PC-3 (cell line): ENCODE measurements at regions not wholly inside any gene's neighbourhood (a gene's known extent, or its start where the extent isn't known, plus 50 kb on each side); places are given as distances from the start of the nearest gene placed in this dataset.

ENCODE experiments used
- ATAC-seq: fragments of 200-7000 bp; cut with Tn5 transposase; 2 replicates; pipeline ENCODE4 v1.9.1; 2020; ENCODE audit warnings: mild to moderate bottlenecking, moderate library complexity
- BruUV-seq: library from RNA; stranded (reverse); fragments of 400-500 nt; replicated peaks from 2 replicates; lab custom pipeline; 2021; lab: Mats Ljungman, UMichigan
- CTCF ChIA-PET: fragments of 300-600 bp; sonication (Branson Sonifier 250); formaldehyde crosslinking; loops from one replicate; lab custom pipeline; 2022; ENCODE audit warnings: antibody characterized with exemption; lab: Charles Lee
- POLR2A ChIA-PET: fragments of 300-600 bp; sonication (Branson Sonifier 250); formaldehyde crosslinking; loops from one replicate; lab custom pipeline; 2022; ENCODE audit warnings: antibody characterized with exemption; ENCODE audit not compliant: unreplicated experiment; lab: Charles Lee
- DNase-seq: peaks from one replicate; pipeline ENCODE4 v3.0.0-alpha.2; 2015
- H2AFZ ChIP-seq: fragments of 300-600 bp; sonication (generic); 2 replicates; pipeline ENCODE4 v1.6.0; 2016; ENCODE audit warnings: antibody characterized with exemption, low read length
- H3F3A ChIP-seq: fragments of 300-600 bp; sonication (generic); one replicate; pipeline ENCODE4 v1.6.0; 2017; ENCODE audit warnings: antibody characterized with exemption, low read length, control low read depth, mild to moderate bottlenecking; ENCODE audit not compliant: unreplicated experiment
- H3K27ac ChIP-seq: fragments of 300-600 bp; sonication (generic); 2 replicates; pipeline ENCODE4 v1.5.1; 2016; ENCODE audit warnings: mild to moderate bottlenecking, low read length
- H3K27me3 ChIP-seq: fragments of 300-600 bp; sonication (generic); 2 replicates; pipeline ENCODE4 v1.6.1; 2016; ENCODE audit warnings: low read length, mixed read lengths
- H3K36me3 ChIP-seq: fragments of 300-600 bp; sonication (generic); 2 replicates; pipeline ENCODE4 v1.6.1; 2016; ENCODE audit warnings: low read depth, mixed run types, low read length, mixed read lengths
- H3K4me1 ChIP-seq: fragments of 300-600 bp; sonication (generic); 2 replicates; pipeline ENCODE4 v1.5.1; 2016; ENCODE audit warnings: low read length; ENCODE audit not compliant: insufficient read depth
- H3K4me2 ChIP-seq: fragments of 300-600 bp; sonication (generic); 2 replicates; pipeline ENCODE4 v1.6.0; 2016; ENCODE audit warnings: low read length
- H3K4me3 ChIP-seq: fragments of 300-600 bp; sonication (generic); 2 replicates; pipeline ENCODE4 v1.5.1; 2016; ENCODE audit warnings: mild to moderate bottlenecking, low read length, mixed read lengths
- H3K79me2 ChIP-seq: fragments of 300-600 bp; sonication (generic); 2 replicates; pipeline ENCODE4 v1.6.1; 2017; ENCODE audit warnings: low read length, mixed read lengths
- H3K9ac ChIP-seq: fragments of 300-600 bp; sonication (generic); 2 replicates; pipeline ENCODE4 v1.6.0; 2016; ENCODE audit warnings: mild to moderate bottlenecking, low read length
- H3K9me2 ChIP-seq: fragments of 300-600 bp; sonication (generic); replicated peaks from 2 replicates; pipeline ENCODE4 v1.6.1; 2016; ENCODE audit warnings: mixed run types, low read length, mixed read lengths
- H3K9me3 ChIP-seq: fragments of 300-600 bp; sonication (generic); 2 replicates; pipeline ENCODE4 v1.6.1; 2016; ENCODE audit warnings: low read length, mixed read lengths
- H4K20me1 ChIP-seq: fragments of 300-600 bp; sonication (generic); 2 replicates; pipeline ENCODE4 v1.6.1; 2016; ENCODE audit warnings: low read length, mixed read lengths
- EZH2 ChIP-seq: fragments of 300-600 bp; sonication (generic); IDR thresholded peaks from one replicate; pipeline ENCODE4 v1.6.1; 2017; ENCODE audit warnings: antibody characterized with exemption, mild to moderate bottlenecking, low read length; ENCODE audit not compliant: unreplicated experiment
- EZH2phosphoT487 ChIP-seq: fragments of 300-600 bp; sonication (generic); IDR thresholded peaks from 2 replicates; pipeline ENCODE4 v1.6.1; 2018; ENCODE audit warnings: mild to moderate bottlenecking, antibody characterized with exemption, low read length, borderline replicate concordance
- intact Hi-C: fragments of 100-400 bp; cut with micrococcal nuclease; formaldehyde crosslinking; loops from 2 replicates; pipeline ENCODE4 v1.9.0; 2023
- TF ChIP-seq, protein P1 (sequence below): fragments of 300-600 bp; sonication (generic); conservative IDR thresholded peaks from 2 replicates; pipeline ENCODE4 v1.5.1; 2017; ENCODE audit warnings: antibody characterized with exemption, low read depth, mild to moderate bottlenecking, low read length

DNA sequence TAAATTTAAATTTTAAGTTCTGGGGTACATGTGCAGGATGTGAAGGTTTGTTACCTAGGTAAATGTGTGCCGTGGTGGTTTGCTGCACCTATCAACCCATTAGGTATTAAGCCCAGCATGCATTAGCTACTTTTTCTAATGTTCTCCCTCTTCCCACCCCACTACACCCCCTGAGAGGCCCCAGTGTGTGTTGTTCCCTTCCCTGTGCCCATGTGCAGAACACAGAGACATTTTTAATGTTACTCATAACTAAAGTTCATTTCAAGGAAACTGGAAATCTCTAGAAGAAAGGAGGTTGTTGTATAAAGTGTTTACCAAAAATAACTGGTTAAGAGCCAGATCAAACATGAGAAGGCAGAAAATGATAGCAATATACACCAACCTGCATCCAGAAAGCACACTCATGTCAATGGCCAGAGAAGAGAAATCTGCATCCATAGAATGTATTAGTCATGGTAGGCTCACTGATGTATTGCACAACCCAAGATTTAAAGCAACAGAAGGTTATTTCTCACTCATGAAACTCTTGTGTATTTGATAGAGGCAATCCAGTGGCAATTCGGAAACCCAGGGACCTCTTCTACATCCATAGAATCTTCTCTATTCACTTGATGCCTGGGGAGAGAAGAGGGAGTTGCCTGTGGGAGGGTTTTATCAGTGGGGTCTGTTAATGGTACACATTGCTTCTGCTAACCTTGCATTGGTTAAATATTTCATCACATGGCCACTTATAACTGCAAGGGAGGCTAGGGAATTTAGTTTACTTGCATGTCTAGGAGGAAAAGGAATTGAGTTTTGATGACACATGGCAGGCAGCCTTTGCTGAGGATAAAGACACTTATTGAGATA lies 321.9 kb upstream of the RASGRP1 start:
- ChIA-PET POLR2A (no interaction called here), CTCF (no interaction called here)
- no TSS peak for BruUV-seq
- DNase-seq: peak; percentile 85
- H3K27ac ChIP-seq: peak overlapping the region; percentile 7; the same call in 1 of the 2 replicates
- H3K4me1 ChIP-seq: peaks cover 16% of the 10 kb centered on the region
- H3K9me3 ChIP-seq: no peaks in the 10 kb centered on the region
- no peaks in the 10 kb centered on the region for H4K20me1 ChIP-seq
- peak overlapping the region; percentile 46 for H3K4me2 ChIP-seq
- H3F3A ChIP-seq: no peaks in the 10 kb centered on the region
- no peaks in the 10 kb centered on the region for H3K79me2 ChIP-seq
- no peaks in the 10 kb centered on the region for H3K36me3 ChIP-seq
- peak overlapping the region; percentile 45 for H2AFZ ChIP-seq
- H3K9me2 ChIP-seq: no peaks in the 10 kb centered on the region
- H3K4me3 ChIP-seq: no peak overlapping the region
- H3K9ac ChIP-seq: no peak overlapping the region
- intact Hi-C loops: no loop called here
- TF ChIP-seq, protein P1, sequence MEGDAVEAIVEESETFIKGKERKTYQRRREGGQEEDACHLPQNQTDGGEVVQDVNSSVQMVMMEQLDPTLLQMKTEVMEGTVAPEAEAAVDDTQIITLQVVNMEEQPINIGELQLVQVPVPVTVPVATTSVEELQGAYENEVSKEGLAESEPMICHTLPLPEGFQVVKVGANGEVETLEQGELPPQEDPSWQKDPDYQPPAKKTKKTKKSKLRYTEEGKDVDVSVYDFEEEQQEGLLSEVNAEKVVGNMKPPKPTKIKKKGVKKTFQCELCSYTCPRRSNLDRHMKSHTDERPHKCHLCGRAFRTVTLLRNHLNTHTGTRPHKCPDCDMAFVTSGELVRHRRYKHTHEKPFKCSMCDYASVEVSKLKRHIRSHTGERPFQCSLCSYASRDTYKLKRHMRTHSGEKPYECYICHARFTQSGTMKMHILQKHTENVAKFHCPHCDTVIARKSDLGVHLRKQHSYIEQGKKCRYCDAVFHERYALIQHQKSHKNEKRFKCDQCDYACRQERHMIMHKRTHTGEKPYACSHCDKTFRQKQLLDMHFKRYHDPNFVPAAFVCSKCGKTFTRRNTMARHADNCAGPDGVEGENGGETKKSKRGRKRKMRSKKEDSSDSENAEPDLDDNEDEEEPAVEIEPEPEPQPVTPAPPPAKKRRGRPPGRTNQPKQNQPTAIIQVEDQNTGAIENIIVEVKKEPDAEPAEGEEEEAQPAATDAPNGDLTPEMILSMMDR: no peak
- TF ChIP-seq EZH2: no peak
- no peak for TF ChIP-seq EZH2phosphoT487
- peak; percentile 67 for ATAC-seq
- H3K27me3 ChIP-seq: no peaks in the 10 kb centered on the region

DNA sequence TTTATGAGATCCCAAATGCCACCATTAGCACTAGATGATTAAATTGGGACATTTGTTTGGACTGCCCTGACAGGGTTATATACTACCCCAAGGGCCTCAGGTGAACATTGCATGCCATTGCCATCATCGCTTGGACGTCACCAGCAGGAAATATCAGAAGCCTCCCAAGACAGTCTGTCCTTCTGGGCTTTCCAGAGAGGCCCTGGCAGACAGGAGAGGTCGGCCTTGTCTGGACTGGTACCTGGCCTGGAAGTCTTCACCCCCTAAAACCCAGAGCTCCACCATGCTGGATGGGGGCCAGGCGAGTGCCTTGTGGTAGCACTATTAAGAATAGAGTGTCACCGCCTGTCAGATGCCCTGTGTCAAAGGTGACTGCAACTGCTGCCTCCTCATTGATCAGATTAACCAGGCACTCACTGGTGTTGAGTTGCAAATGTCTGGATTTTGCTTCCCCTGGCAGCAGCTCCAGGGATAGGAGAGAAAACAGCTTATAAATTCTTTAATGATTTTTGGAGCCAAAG lies 324.1 kb upstream of the RASGRP1 start:
- ATAC-seq (no peak), DNase-seq (no peak)
- no peak for TF ChIP-seq EZH2
- Histone ChIP-seq H3K9me3 (no peaks in the 10 kb centered on the region), H3K4me1 (peaks cover 18% of the 10 kb centered on the region), H3K4me2 (no peak overlapping the region), H2AFZ (no peak overlapping the region), H3K9ac (no peak overlapping the region), H3K9me2 (no peaks in the 10 kb centered on the region), H3K36me3 (no peaks in the 10 kb centered on the region), H4K20me1 (no peaks in the 10 kb centered on the region), H3K4me3 (no peak overlapping the region), H3K27me3 (no peaks in the 10 kb centered on the region), H3F3A (no peaks in the 10 kb centered on the region), H3K27ac (no peak overlapping the region), H3K79me2 (no peaks in the 10 kb centered on the region)
- no TSS peak for BruUV-seq
- intact Hi-C loops: no loop called here
- POLR2A ChIA-PET: no interaction called here
- CTCF ChIA-PET: interaction anchor here (0.6 kb wide), 1 partner anchor 76 kb away, joined by 5 read pairs; no protein-coding TSS in a partner anchor

DNA sequence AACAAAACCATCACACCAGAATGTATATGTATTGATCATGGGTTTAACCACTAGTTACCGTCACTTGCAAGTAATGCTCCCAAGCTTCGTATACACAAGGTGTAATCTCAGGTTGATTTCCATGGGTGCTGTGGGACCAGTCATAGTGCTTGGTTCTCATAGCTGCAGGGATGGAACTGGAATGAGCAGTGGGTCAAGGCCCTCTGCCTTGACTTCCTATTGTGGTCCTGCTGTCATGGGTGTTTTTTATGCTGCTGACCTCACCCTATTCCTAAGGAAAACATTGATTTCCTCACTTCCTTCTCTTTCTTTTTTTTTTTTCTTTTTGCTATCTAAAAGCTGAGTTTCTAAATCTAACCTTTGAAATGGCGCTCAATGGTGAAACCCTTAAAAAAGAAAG lies 325.6 kb upstream of the RASGRP1 start:
- no peaks in the 10 kb centered on the region for H3K27me3 ChIP-seq
- BruUV-seq: no TSS peak
- H3K9me3 ChIP-seq: no peaks in the 10 kb centered on the region
- no peaks in the 10 kb centered on the region for H4K20me1 ChIP-seq
- H3K9me2 ChIP-seq: no peaks in the 10 kb centered on the region
- H3K4me3 ChIP-seq: no peak overlapping the region
- H3K4me2 ChIP-seq: no peak overlapping the region
- no peak overlapping the region for H2AFZ ChIP-seq
- no peaks in the 10 kb centered on the region for H3K79me2 ChIP-seq
- peaks cover 3% of the 10 kb centered on the region for H3F3A ChIP-seq
- peaks cover 33% of the 10 kb centered on the region for H3K4me1 ChIP-seq
- H3K9ac ChIP-seq: no peak overlapping the region
- intact Hi-C loops: no loop called here
- TF ChIP-seq EZH2phosphoT487 (no peak), EZH2 (no peak)
- TF ChIP-seq, protein P1: no peak
- H3K27ac ChIP-seq: no peak overlapping the region
- POLR2A ChIA-PET: no interaction called here
- DNase-seq (no peak), ATAC-seq (no peak)
- H3K36me3 ChIP-seq: no peaks in the 10 kb centered on the region
- CTCF ChIA-PET: no interaction called here
